RCC 7860 (cell line): ENCODE measurements at regions not wholly inside any gene's neighbourhood (a gene's known extent, or its start where the extent isn't known, plus 50 kb on each side); places are given as distances from the start of the nearest gene placed in this dataset.

Experiments used
- DNase-seq: peaks from one replicate; pipeline ENCODE4 v3.0.0-alpha.2; 2015; ENCODE audit warnings: low spot score
- FAIRE-seq: peaks from 2 replicates; lab custom pipeline; 2012; peaks lifted over from hg19 to GRCh38; lab: Jason Lieb, UNC

DNA sequence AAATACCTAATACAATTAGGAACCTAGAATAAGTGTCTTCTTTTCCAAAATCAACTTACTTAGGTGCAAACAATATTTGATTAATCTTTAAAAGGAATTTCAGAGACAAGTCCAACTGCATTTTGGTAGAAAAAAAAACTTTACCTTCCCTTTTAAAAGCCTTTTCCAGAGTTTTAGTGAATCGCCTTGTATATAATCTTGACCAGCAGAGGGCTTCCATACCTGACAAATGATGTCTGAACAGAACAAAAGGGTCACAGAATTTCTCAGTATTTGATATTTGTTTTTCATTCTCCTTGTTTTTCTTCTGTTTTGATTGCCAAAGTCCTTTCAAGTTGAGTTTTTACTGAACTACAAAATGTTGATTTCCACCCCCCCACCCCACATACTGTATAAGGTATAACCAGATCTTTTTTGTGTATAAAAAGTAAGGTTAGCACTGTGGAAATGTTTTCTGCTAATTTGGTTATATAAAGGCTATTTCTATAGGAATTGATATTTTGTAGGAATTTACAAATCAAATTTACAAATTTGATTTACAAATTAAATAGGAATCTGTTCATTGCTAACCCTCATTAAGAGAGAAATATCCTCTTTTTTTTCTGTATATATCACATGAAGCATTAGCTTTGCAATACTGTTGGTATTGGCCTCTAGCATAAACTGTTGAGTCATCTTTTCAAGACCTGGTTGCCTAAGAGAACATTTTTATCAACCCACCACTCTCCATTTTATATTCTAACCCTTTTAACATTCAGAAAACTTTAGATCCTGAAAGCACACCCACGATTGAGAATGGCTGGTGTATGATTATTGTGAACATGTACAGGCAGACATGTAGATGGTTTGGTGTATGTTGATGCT lies 464.1 kb upstream of the RARB start:
- no peak for FAIRE-seq
- DNase-seq, result no peak

DNA sequence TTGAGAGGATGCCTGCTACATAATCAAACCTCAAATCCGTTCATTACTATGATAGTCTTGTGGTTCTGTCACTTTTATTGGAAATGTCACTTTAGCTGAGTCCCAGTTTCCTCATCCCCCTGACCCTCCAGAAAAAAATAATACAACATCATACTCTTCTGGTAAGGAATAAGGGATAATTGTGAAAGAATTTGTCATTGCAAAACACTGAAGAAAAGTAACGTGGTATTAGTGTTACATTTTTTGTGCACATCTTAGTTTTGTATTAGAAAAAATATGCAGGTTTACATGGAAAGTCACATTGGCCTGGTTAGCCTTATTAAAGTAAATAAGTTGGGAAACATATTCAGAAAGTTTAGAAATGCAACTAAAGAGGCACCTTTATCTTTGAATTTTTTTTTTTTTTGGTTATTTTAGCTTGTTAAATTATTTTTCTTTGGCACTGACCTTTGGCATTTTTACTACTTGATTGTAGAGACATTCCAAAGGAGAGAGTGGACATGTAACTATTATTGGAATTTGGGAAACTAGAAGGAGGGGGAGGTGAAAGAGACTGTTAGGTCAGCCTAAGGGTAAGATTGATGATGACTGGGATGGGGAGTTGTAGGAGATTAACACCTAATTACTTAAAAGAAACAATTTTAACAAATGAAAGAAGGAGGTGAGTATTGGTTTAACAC lies 462.2 kb upstream of the RARB start:
- DNase-seq (no peak), FAIRE-seq (no peak)

- FAIRE-seq (no peak), DNase-seq (no peak)
These were observed 460.0 kb upstream of the RARB start for GRCh38 chr3:24968036-24968435.

DNA sequence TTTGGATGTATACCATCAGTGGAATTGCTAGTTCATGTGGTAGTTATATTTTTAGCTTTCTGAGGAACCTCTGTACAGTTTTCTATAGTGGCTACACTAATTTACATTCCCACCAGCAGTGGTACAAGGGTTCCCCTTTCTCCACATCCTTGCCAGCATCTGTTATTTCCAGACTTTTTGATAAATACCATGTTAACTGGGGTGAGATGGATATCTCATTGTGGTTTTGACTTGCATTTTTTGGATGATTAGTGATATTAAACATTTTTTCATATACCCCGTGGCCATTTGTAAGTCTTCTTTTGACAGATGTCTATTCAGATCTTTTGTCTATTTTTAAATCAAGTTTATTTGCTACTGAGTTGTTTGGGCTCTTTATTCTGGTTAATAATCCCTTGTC lies 455.6 kb upstream of the RARB start:
- no peak for FAIRE-seq

DNA sequence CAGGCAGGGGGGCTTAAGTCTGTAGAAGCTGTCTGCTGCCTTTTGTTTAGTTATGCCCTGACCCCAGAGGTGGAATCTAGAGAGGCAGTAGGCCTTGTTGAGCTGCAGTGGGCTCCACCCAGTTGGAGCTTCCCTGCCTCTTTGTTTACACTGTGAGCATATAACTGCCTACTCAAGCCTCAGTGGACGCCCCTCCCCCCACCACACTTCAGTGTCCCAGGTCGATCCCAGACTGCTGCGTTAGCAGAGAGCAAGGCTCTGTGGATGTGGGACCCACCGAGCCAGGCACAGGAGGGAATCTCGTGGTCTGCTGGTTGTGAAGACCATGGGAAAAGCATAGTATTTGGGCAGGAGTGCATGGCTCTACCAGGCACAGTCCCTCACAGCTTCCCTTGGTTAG lies 446.8 kb upstream of the RARB start:
- no peak for FAIRE-seq
- DNase-seq, result no peak

More for the DNA sequence above, 455.6 kb upstream of the RARB start:
- no peak for DNase-seq

- no peak for DNase-seq
- no peak for FAIRE-seq
These were observed 446.1 kb upstream of the RARB start for GRCh38 chr3:24981924-24982323.

GRCh38 chr3:24985668-24986067 lies 442.4 kb upstream of the RARB start:
- DNase-seq, result no peak
- FAIRE-seq, result no peak

DNA sequence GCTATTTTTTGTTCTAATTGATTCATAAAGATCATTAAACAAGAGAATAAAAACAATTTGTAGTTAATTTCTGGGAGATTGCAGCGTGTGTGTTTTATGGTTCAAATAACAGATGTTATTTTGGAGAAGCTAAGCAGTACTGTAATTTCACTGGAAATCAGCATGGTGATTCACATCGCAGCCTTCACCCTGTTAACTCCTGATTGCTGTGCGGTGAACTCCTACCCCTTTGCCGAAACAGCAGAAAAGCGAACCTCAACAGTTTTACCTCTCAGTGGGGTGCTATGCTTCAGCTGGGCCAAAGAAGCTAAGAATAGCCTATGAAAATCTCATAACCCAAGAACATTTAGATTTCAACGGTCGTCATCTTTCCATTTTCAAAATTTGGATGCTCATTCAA lies 441.5 kb upstream of the RARB start:
- FAIRE-seq, result no peak
- DNase-seq, result no peak

DNA sequence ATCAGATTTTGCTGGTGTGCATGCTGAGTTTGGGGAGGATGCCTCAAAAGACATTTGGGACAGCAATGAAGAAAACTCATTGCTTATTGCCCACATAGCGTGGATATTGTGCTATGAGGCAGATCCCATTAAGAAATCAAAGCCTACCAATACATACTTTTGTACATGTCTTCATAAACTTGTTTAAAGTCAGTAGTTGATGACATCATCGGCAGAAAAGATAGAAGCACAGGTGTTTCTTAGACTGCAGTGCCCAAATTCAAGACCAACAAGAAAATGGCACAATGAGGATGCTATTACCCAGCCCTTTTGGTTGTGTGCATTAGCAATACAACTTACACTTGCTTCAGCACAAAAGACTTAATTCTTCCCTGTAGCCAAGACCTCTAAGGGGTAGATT lies 428.7 kb upstream of the RARB start:
- DNase-seq (no peak), FAIRE-seq (no peak)

DNA sequence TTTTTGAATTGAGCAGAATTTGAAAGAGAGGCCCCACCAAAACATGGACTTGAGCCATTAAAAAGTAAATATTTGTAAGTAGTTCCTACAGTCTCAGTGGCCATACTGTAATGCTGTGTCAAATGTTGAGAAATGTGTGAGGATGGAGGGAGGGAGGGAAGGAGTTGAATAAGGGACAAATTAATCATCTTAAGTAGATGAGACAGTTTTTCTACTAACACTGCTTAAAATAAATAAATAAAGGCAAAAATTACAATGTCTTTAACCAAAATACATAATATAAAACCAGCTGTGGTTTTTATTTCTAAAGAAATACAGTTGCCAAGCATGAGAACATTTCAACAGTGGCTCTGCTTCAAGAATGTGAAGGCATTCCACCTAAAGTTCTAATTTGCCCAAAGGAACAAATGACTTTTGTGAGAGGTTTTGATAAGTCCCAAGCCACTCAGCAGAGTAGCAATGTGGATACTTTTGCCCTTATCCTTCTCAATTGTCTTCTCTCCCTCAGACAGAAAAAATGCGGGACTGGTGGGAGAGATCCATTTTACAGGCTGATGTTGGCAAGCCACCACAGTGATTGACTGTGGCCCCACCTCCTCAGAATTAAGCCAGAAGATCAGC lies 427.0 kb upstream of the RARB start:
- DNase-seq, result no peak
- FAIRE-seq, result no peak

DNA sequence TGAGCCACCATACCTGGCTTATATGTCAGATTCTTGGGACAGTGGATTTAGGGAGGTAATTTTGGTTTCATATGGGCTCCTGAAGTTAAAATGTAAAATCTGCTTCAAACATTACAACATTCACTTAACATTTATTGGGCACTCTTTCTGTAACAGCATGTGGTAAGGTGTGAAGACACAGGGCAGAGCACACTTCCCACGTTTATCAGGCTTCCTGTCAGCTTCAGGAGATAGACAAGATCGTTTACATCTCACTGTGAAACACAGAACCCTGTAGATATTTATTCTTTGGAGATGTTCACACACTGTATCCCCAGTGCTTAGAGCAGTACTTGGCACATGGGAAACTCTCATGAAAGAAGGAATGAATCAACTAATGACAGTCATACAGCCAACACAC lies 426.0 kb upstream of the RARB start:
- no peak for FAIRE-seq
- DNase-seq, result no peak

- DNase-seq (no peak), FAIRE-seq (no peak)
These were observed 419.9 kb upstream of the RARB start for GRCh38 chr3:25007974-25008658.

- FAIRE-seq, result no peak
- no peak for DNase-seq
These were observed 418.4 kb upstream of the RARB start for GRCh38 chr3:25009665-25010064.

- FAIRE-seq, result no peak
- no peak for DNase-seq
These were observed 412.5 kb upstream of the RARB start for GRCh38 chr3:25015599-25015998.

DNA sequence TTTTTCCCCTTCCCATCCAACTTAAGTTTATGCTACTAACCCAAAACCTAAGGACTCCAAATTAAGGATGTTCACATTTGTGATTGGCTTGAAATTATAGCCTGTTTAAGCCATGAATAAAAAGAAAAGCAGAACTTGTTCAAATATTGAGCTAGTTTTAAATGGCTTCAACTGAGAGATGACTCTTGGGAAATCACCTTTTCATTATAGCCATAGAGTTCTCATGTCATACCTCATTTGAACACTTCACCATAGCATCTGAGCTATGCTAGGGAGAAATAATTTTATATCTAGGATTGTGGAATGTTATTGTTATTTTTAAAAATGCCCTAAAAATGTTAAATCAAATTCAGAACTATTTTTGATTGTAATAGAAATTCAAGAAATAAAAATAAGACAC lies 409.2 kb upstream of the RARB start:
- FAIRE-seq (no peak), DNase-seq (no peak)

DNA sequence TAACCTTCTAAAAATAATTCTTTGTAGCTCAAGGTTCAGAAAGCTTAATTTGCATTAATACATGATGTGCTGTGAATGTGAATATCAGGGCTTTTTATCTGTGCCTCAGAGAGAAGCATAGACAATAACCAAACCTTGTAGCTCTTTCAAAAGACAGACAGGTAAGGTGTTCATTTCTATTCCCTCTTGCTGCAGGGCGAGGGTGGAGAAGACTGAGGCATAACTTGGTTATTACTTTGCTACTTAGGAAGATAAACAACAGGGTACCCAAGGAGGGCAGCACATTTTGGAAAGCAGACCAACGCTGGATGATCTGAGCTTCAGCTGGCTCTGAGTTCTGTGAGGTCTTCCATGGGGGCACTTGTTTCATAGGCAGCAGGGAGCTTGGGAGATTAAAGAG lies 408.6 kb upstream of the RARB start:
- no peak for DNase-seq
- FAIRE-seq, result no peak

DNA sequence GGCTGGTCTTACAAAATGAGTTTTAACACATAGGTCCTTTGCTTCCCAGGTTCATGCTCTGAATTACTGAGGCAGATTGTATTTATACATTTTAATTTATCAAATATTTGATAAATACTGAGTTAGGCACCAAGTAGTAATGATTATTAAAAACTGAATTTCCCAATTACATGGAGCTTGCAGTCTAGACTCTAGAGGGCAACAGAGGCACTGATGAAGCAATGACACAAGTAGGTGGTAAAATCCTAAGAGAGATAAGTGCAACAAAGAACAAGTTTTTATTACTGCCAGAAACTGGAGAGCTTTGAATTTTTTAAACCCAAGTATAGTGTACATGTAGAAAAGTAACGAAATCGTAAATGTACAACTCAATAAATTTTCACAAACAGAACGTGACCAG lies 406.2 kb upstream of the RARB start:
- DNase-seq (no peak), FAIRE-seq (no peak)

GRCh38 chr3:25023876-25024275 lies 404.2 kb upstream of the RARB start:
- DNase-seq, result no peak
- no peak for FAIRE-seq

- FAIRE-seq (no peak), DNase-seq (no peak)
These were observed 402.8 kb upstream of the RARB start for GRCh38 chr3:25025236-25025635.

DNA sequence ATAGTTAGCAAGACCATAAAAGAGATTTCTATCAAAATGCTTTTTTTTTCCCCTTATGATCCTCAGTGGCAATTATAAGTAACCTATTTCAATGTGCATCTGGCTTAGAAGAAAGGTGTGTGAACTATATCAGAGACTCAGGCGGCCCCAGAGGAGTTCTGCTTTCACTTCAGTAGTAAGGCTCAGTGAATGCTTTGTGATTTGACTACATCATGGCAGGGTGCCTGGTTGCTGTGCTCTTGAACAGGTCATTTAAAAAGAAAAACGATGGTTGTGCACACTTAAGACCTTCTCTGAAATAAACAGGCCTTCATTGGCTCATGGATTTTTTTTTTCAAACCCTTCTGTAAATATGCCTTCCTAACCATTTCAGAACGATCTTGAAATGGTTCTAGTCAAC lies 400.4 kb upstream of the RARB start:
- FAIRE-seq, result no peak
- DNase-seq, result no peak

GRCh38 chr3:25029820-25030219 lies 398.2 kb upstream of the RARB start:
- no peak for DNase-seq
- FAIRE-seq, result no peak
